GM18520 (cell line): ENCODE measurements at regions not wholly inside any gene's neighbourhood (a gene's known extent, or its start where the extent isn't known, plus 50 kb on each side); places are given as distances from the start of the nearest gene placed in this dataset.
"Not testable (repeated sequence)": the region's sequence is repeated elsewhere in the genome, so short reads cannot be mapped to it uniquely, and the experiment has no call there.

ENCODE experiments used
- ATAC-seq: cut with Tn5 transposase; IDR thresholded peaks from one replicate; pipeline ENCODE4 v1.9.1; 2021; ENCODE audit not compliant: unreplicated experiment

DNA sequence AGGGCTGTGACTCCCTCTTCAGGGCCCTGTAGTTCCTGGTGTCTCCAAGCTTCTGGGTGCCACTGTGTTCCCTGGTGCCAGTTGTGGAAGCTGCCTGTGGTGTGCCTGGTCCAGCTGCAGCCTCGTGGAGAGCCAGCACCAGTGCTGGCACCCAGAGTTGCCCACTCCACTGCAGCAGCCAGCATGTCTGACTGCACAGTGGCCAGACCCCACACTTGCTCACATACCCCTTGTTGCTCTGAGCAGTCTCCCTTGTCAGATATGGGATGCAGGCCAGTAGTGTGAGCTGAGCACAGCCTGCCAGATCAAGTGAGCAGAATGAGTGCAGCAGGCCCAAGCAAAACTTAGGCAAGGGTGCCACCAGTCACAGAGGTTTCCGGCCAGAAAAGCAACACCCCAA is 108.6 kb downstream of the ZMAT1 start:
- no peak for ATAC-seq

DNA sequence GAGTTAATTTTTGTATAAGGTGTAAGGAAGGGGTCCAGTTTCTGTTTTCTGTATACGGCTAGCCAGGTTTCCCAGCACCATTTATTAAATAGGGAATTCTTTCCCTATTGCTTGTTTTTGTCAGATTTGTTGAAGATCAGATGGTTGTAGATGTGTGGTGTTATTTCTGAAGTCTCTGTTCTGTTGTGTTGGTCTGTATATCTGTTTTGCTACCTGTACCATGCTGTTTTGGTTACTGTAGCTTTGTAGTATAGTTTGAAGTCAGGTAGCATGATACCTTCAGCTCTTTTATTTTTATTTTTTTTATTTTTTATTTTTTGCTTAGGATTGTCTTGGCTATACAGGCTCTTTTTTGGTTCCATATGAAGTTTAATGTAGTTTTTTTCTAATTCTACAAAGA is 114.1 kb downstream of the ZMAT1 start:
- ATAC-seq, result not testable (repeated sequence)

DNA sequence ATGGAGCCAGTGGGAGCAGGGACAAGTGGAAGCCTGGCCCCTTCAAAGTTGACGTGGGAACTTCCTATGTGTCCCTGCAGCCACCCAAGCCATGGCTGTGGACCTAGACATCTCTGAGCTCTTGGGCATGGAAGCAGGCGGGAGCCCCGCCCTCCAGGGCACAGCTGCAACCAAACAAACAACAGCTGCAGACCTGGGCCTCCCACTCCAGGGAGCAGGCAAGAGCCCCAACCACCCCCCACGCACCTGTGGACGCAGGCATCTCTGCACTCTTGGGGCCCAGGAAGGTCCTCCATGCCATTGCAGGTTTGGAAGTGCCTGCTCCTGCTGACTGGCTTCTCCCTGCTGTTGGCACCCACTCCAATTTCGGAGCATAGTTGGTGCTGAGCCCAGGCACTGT is 118.6 kb downstream of the ZMAT1 start:
- no peak for ATAC-seq

DNA sequence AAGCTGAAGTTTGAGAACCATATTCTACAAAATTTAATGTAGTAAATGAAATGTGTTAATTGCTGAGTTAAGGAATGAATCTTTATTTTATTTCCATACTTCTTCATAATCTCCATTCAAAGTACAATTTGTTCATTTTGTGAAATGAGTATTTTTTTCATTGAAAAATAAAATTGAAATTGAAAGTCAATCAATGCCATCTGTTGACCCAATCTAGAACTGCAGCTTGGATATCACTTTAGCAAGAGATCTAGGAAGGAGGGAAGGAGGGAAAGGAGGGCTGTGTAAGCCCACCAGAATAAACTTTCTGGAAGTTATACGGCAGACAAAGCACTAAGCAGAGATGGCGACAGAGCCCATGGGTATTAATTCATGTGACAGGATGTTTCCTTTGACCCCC is 128.4 kb downstream of the ZMAT1 start:
- ATAC-seq, result no peak

DNA sequence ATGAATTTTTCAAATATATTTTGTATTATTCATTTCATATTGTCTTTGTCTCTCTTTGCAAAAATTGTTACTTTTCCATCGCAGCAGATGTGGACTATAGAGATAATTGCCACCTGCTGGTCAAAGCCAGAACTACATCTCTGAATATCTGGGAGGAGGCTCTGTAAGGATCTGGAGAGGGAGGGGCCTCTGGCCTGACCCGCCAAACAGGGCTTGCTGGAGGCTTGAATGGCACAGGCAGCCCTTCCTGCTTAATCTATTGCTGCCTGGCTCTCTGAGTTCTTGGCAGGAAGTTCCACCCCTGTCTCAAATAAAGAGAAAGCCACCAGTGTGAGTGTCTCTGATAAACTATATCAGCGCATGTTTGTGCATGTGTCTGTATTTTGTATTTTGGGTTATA is 132.4 kb downstream of the ZMAT1 start:
- peak; percentile 95 for ATAC-seq

DNA sequence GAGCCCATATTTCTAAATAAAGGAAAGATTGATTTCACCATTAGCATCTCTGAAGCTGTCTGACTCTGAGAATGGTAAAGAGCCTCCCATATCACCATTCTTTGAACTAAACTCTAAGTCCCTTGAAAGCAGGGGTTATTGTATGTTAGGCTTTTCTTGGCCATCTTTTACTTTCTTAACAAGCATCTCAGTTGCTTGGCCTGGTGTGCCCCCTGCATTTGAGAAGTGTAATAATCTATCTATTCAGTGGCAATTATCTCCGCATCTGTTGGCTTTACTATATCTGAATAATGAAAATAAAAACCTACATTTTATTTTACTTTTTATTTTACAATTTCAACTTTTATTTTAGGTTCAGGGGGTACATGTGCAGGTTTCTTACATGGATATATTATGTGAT is 128.3 kb upstream of the ARMCX2 start:
- no peak for ATAC-seq

DNA sequence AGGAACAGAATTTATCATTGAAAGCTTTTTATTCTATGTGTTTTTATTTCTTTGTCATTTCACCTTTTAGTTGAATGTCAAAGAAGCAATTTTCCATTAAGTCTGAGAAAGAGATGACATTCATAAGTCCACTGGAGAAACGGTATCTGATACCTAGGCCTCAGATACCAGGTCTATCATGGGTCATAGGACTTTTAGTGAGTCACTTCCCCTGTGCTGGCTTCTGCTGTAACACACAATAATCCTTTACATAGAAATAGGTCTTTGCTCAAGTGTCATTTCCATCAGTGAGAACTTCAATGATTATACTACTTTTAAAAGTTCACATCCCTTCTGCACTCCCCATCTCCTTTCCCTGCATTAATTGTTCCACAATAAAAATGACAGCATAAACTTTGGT is 125.5 kb upstream of the ARMCX2 start:
- ATAC-seq, result no peak

DNA sequence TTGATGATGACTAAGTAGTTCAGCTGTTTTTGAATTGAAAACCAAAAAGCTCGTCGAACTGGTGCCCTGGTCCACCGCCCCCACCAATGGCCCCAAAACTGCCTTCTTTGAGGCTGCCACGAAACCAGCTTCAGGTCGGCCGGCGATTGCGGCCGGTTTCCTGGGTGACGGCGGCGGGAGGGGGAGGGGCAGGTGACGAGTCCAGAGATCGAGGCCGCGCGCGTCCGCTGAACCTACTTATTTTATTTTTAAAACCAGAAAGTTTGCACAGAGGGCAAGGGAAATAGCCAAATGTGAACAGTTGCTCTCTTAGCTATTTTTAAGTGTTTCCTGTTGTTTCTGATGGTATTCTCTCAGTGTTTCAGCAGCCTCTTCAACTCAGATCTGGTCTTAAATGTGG is 120.8 kb upstream of the ARMCX2 start:
- not testable (repeated sequence) for ATAC-seq

DNA sequence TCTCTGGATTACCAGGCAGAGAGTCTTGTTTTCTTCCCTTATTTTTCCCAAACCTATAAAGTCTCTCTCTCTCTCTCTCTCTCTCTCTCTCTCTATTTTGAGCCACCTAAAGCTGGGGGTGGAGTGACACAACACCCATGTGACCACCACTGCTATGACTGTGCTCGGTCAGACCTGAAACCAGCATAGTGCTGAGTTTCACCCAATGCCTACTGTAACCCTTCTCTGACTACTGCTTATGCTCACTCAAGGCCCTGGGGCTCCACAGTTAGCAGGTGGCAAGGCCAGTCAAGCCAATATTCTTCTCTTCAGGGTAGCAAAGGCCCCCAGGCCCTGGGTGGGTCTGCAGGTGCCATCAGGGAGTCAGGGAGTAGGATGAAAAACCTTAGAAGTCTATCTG is 114.7 kb upstream of the ARMCX2 start:
- peak; percentile 100 for ATAC-seq

DNA sequence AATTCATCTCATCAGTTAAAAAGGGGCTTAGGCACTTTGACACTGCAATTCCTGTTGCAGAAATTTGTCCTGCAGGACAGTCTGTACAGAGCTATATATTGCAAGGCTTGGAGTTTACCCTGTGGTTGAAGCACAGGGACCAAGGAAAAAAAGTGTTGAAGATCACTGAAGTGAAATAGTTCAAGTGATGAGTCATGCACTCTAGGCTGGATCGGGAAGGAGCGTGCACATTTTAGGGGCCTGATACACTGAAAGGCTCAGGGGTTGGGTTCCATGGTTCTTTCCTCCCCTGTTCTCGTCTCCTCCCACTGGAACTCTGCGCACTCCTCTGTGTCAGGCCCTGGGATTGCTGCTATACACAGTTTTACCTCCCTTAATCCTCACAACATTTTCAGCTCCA is 104.9 kb upstream of the ARMCX2 start:
- no peak for ATAC-seq

DNA sequence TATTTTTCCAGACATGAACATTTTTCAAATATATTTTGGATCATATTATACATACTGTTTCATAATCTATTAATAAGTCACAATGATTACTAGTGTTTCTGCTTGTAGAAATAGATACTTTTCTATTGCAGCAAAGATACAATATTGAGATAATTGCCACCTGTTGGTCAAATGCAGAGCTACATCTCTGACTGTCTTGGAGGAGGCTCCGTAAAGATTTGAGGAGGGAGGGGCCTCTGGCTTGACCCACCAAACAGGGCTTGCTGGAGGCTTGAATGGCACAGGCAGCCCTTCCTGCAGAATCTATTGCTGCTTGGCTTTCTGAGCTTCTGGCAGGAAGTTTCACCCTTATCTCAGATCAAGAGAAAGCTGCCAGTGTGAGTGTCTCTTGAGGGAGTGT is 99.3 kb upstream of the ARMCX2 start:
- ATAC-seq, result peak; percentile 41

DNA sequence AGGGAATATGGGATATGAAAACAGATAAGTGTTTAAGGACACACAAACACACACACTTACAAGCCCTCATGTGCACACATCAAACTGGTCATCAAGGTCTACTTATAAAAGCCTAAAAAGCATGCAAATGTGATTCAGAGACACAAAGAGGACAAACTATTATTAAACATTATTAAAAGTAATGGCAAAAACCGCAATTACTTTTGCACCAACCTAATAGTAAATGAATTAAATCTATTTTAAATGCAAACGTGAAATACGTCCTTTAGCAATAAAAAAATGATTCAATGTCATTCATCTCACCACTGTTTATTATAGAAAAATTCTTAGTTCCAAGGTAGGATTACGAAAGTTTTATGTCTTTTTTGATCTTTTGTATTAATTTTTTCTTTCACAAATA is 91.1 kb upstream of the ARMCX2 start:
- no peak for ATAC-seq

DNA sequence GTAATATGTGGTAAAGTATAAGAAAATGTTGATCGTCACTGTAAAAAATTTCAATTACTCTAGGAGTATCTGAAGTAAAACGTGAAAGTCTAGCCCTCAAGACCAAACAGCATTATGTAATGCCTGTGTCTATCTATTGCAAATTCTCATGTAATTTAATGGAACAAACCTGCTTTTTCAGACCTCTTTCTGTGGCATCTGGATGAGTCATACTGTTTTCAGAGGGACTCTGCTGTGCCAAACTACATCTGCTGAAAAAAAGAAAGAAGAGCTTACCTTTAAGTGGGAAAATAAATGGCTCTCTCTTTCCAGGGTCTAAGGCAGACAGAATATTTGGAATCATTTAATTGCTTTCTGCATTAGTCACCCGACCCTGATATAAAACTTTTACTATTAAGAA is 89.8 kb upstream of the ARMCX2 start:
- ATAC-seq, result no peak

DNA sequence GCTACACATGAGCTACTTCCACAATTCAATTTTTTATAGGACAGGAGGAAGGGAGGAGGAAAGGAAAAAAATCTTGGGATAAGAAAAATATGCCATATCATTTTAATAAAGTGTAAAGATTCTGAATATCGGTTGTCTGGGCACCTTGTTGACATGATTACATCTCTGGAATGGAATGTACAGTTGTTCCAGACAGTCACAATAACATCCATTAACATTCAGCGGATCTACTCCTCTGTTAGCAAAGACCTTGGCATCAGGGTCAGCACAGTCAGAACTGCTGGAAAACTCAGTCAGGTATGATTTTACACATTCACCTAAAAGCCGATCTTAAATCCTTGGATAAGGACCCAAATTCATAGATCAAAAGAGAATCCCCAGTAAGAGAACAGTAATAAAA is 85.4 kb upstream of the ARMCX2 start:
- ATAC-seq, result no peak

DNA sequence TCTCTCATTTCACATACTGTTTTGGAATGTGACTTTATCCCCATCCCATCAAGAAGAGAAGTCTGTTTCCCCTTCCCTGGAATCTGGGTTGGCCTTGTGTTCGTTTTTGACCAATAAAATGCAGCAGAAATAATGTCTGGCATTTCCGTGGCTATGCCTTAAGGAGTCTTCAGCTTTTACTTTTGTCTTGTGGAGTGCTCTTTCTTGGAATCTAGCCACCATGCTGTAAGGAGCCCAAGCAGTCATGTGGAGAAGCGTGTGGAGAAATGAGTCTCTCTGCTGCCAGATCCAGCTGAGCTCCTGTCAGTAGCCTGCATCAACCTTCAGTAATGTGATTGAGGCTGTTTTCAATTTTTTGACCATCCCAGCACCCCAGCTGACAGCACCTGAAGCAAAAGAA is 84.4 kb upstream of the ARMCX2 start:
- ATAC-seq, result no peak

DNA sequence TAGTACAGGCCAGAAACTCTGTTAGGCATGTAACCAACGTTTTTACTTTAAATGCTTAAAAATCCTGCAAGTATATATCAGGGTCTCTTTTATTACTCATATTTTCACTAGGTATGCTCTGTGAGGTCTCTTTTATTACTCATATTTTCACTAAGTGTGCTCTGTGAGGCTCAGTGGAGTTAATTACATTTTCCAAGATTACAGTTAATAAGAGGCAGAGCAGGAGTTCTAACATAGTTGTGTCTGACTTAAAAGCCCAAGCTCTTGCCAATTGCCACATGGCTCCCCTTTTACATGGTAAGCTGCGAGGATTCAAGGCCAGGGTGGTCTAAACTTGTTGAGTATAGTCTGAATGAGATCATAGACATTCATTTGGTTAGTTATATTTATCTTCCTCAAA is 81.0 kb upstream of the ARMCX2 start:
- no peak for ATAC-seq

DNA sequence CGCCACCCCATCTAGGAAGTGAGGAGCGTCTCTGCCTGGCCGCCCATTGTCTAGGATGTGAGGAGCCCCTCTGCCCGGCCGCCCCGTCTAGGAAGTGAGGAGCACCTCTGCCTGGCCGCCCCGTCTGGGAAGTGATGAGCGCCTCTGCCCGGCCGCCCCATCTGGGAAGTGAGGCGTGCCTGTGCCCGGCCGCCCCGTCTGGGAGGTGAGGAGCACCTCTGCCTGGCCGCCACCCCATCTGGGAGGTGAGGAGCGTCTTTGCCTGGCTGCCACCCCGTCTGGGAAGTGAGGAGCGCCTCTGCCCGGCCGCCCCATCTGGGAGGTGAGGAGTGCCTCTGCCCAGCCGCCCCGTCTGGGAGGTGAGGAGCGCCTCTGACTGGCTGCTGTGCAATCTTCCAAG is 79.2 kb upstream of the ARMCX2 start:
- ATAC-seq, result not testable (repeated sequence)

DNA sequence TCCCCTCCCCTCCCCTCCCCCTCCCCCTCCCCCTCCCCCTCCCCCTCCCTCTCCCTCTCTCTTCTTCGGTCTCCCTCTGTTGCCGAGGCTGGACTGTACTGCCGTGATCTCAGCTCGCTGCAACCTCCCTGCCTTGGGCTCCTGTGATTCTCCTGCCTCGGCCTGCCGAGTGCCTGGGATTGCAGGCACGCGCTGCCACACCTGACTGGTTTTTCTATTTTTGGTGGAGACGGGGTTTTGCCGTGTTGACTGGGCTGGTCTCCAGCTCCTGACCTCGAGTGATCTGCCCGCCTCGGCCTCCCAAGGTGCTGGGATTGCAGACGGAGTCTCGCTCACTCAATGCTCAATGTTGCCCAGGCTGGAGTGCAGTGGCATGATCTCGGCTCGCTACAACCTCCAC is 78.8 kb upstream of the ARMCX2 start:
- not testable (repeated sequence) for ATAC-seq

DNA sequence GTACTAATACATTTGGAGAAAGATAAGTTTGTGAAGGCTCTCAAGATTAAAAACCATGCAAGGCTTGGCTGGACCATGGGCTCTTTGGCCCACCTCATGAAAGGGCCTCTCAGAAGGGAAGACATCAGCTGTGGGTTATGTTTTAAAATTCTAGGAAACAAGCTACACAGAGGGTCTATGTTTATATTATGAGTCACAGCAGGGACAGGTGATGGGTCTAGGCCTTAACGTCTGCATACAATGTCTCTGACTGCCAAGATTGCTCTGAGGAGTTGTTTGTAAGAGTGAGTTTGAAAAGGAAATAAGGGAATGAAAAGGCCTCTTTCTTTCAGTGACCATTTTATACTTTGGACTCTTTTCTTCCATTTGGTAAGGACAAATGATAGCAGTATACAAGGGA is 77.0 kb upstream of the ARMCX2 start:
- no peak for ATAC-seq

DNA sequence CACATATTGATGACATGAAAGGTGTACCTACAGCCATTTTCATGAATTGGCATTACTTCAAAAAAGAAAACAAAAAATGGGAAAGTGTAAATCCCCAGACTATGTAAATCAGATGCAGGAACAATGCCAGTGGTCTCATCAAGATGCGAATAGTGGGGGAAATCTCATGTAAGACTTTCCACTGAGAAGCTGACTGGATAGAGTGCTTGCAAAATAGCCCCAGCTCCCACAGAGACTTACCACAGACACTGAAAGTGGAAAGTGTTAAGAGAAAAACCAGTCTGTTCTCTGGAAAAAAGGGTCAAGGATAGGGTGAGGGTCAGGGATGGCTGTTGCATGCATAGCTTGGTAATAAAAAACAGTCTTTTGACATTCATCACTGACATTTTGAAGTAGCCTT is 73.2 kb upstream of the ARMCX2 start:
- ATAC-seq, result no peak

DNA sequence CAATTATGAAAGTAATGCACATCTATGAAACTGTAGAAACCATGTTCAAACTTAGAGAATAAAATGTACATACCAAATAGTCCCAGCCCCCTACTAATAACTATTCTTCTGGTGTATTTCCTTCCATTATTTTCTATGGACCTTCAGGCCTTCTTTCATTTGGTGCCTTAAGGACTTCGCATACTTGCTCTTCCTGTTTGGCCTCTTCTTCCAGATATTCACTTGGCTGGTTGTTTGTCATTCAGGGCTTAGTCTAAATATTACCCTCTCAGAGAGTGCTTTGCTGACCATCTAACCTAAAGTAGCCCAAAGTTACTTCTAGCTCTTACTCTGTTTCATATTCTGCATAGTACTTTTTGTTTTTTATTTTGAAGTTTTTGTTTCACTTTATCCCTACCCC is 70.3 kb upstream of the ARMCX2 start:
- no peak for ATAC-seq
